Epidermal melanocyte (primary cell): ENCODE measurements at regions not wholly inside any gene's neighbourhood (a gene's known extent, or its start where the extent isn't known, plus 50 kb on each side); places are given as distances from the start of the nearest gene placed in this dataset.

ENCODE experiments used
- DNase-seq: peaks from one replicate; pipeline ENCODE4 v3.0.0; 2011; ENCODE audit warnings: low spot score; ENCODE audit not compliant: insufficient read length

- no peak for DNase-seq
Measured at GRCh38 chr5:164012371-164012770, 507.0 kb downstream of the MAT2B start.

DNA sequence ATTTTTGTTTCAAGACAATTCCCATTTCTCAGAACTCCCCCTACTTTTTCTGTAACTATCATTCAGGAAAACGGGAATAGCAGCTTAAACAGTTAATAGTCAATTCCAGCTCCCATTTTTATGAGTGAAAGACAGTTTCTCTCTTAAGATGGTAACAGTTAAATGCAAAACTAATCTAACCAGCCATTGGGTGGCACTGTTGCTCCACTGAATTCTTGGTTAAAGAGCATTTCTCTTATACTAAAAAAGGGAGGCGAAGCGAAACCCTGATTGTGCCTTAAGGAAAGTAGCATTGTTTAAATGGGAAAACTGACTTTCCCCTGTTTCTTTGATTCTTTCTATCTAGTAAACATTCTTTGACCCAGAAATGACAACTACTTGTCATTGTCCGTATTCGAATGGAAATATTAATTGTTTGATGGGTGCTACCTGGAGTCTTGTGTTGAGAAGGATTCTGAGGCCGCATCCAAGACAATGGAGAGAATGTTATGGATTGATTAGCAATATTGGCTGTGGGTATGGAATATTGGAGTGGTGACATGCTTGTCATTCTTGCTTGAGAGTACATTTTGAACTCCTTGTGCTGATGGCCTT, 507.8 kb downstream of the MAT2B start:
- peak; percentile 41 for DNase-seq

- no peak for DNase-seq
Measured at GRCh38 chr5:164020116-164020515, 514.7 kb downstream of the MAT2B start.

GRCh38 chr5:164027738-164028137, 522.3 kb downstream of the MAT2B start:
- DNase-seq, result no peak

DNA sequence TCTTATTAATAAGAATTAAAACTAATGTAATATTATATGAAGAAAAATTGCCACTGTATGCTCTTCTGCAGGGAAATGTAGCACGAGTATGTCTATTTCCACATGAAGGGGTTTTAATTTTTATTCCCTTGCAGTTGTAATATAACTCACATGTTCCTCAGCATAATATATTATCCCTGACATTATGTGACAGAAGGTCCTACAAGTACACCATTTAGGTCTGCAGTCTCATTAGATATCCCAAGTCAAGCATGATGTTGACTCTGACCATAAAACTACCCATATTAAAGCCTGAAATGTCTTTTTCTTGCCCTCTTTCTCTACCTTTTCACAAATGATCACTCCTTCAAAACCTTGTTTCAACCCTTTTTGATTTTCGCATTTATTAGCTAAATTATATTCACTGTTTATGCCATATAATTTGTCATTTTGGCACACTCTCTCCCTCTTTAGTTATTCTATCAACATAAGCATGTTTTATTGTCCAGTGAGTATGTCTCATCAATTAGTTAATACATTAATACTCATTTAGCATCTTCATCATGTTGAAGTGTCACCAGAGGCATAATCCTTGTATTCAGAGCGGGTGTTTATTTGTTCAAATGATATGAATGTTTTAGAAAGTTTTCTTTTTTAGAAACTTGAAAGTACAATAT, 532.8 kb downstream of the MAT2B start:
- DNase-seq, result no peak

GRCh38 chr5:164041105-164041504, 535.7 kb downstream of the MAT2B start:
- DNase-seq, result no peak

DNA sequence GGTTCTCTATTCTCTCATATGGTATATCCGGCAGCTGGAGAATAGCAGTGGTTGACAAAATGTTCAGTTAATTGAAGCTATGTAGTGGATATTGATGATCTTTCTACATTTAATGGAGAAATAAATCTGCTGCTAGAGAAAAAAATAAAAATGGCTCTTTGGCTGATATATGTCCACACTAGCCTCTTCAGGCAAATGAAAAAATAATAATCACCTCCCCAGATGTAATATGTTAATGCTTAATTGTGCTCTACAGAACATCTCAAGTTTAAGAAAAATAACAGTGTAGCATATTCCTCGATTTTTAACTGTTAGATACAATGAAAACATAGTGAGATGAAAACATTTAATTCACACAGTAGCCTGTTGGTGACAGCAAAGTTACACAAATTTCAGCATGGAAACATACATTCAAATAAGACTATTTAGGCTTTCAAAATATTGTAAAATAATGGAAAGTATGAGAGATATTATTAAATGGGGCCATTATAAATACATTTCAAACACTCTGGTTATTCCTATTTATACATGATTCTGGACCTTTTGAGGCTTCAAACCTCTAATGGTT, 543.0 kb downstream of the MAT2B start:
- no peak for DNase-seq

DNA sequence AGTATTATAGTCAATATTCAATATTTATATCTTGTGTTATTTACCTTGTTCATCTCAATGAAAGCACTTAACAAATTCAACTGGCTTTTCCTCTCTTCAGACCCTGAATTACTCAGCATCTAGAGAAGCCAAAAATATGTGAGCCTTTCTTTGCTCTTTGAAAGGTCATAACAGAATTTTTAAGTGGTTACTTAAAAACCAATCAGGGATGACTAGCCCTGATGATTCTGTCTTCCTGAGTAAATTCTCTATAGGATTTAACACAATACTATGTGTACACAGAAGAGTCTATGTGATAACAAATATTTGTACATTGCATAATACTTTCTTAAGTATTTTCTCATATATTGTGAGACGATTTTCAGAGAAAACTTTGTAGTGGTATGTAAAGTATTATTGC, 546.3 kb downstream of the MAT2B start:
- no peak for DNase-seq

DNA sequence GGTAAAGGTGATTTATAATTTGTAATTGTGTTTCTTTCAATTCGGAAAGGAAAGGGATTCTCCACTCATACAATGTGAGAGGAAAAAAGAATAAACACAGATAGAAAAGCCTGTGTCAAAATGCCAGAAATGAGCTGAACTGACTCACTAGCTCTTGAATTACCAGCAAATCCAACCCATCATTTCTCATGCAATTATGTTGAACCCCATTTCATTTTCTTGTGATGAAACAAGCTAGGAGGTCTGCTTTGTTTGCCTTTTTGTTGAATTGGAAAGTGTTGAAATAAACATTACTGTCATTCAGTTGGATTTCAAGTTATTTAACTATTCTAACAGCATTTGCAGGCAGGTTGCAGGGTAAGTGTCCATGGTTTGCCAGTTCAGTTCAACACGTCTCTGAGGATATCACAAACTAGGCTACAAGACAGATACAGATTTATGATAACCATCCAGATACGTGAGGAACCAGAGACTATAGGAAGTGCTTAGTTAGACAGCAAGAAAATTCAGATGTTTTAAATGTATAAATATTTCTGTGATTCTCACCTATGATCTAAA, 547.2 kb downstream of the MAT2B start:
- DNase-seq, result no peak

DNA sequence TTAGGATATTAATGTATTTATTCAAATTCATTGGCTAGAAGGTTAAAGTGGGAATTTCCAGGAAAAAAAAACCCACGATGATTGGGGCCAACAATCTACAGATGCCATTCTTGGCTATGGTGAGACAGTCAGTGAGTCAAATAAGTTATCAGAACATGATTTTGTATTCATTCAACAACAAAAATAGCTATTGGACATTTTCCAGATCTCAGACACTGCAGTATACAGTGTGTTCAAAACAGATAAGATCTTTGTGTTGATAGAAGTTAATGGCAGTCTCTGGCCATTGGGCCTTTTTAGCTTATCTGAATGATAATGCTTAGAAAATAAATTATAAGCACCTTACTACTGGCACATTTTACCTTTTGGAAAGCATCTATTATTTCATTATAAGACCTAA, 547.7 kb downstream of the MAT2B start:
- DNase-seq, result no peak

GRCh38 chr5:164054461-164054860, 549.0 kb downstream of the MAT2B start:
- DNase-seq, result peak; percentile 31

- no peak for DNase-seq
Measured at GRCh38 chr5:164057121-164057520, 551.7 kb downstream of the MAT2B start.

GRCh38 chr5:164058621-164059020, 553.2 kb downstream of the MAT2B start:
- no peak for DNase-seq

DNA sequence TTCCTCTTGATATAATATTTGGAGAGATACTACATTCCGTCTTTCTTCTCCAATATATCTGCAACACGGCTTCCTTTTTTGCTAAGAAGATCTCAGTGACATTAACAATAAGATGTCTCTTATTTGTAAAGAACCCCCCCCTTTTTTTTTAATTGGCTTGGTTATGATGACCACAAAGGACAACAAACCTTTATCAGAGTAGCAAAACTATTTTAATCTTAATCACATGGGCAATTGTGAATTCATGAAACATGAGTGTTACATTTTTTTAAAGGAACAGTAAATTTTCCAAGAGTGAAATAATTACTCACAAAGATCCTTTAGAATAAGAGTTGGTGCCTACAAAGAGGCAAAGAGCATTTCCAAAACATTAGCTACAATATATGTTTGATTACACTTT, 554.1 kb downstream of the MAT2B start:
- peak; percentile 22 for DNase-seq

GRCh38 chr5:164060786-164061355, 555.5 kb downstream of the MAT2B start:
- DNase-seq, result no peak

DNA sequence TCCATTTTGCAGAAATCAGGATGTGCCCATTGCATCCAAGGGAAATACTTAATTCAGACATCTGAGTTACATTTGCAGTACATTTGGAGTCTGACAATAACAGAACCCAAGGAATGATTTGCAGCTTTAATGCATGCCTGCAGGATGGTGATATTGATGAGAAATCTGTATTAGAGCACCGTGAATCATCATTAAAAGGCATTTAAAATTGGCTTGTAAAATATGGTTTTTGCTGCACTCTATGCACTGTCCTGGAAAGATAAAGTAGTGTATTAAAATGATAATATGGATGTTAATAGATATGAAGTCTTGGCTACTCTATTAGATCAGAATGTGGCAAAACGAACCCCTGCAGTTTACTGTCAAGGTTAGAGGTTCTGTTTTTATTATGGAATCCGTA, 556.9 kb downstream of the MAT2B start:
- no peak for DNase-seq

GRCh38 chr5:164065266-164065665, 559.8 kb downstream of the MAT2B start:
- no peak for DNase-seq

DNA sequence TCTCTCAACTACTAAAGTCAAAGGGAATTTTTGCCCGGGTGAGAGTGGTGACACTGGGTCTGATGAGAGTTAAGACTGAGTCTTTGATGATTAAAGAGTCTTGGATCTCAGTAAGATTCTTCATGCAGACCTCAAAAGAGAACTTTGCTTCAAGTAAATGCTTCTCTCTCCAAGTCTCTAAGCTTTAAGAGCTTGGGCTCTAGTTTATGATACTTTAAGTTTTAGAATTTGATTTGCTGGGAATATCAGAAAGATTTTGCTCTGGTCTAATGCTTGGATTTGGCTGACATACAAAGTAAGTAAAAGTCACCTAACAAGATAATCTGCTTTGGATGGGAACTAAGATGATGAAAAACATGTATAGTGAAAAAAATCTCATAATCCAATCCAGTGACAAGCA, 566.3 kb downstream of the MAT2B start:
- DNase-seq, result no peak

- DNase-seq, result no peak
Measured at GRCh38 chr5:164073081-164073480, 567.7 kb downstream of the MAT2B start.

DNA sequence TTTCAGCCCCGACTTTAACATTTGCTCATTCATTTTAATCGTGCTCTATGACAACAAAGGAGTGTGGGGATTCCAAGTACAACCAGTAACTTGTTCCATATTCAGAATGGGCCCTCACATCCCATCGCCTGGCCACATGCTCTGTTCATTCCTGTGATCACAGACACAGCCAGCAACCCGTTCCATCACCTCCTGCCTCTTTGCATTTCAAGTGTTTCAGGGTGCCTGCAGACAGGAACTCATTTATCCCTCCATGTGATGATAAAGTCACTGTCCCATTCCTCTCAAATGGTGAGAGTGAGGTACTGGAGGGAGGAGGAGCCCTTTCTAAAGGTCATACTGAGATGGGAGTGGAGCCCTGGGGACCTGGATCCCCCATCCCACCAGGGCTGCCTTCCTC, 571.1 kb downstream of the MAT2B start:
- no peak for DNase-seq

DNA sequence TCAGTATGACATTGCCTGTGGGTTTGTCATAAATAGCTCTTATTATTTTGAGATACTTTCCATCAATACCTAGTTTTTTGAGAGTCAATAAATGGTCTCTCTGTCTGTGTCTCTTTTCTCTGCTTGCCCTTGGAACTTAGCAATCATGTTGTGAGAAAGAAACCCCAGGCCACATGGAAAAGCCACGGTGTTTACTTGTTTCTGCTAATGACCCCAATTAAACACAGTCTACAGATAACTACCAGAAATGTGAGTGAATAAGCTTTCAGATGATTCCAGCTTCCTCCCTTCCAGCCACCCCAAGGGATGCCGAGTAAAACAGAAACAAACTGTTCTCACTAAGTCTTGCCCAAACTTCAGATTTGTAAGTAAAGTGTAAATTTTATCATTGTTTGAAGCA, 584.9 kb downstream of the MAT2B start:
- peak; percentile 18 for DNase-seq

GRCh38 chr5:164091836-164092235, 586.4 kb downstream of the MAT2B start:
- DNase-seq, result no peak

DNA sequence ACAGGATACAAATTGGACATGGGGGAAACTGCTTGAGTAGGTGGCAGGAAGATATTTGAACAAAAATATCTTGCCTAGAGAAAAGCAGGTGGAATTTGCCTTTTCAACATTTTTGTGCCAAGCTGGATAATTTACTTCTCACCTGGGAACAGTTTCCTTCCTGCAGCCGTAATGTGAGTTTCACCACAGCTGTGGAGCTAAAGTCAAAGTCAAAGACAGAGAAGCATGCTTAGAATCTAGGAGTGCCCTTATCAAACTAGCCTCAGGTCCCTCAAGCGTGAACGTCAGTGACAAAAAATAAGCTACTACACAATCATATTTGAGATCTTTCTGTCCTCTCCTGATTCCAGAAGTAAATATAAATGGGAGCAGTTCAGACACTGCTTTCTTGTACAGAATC, 588.9 kb downstream of the MAT2B start:
- no peak for DNase-seq
